Uterus (tissue), 2 donors: ENCODE measurements at regions not wholly inside any gene's neighbourhood (a gene's known extent, or its start where the extent isn't known, plus 50 kb on each side); places are given as distances from the start of the nearest gene placed in this dataset.
A peak's percentile ranks its signal among the peaks of the same experiment; 100 is the strongest.

Experiments
- POLR2A ChIP-seq, 2 donors: fragments of 450-650 bp; IDR thresholded peaks; one replicate each; pipeline ENCODE4 v1.6.1; 2016; ENCODE audit warnings: antibody characterized with exemption in 2 of 2, mild to moderate bottlenecking in 1 of 2, moderate library complexity in 1 of 2
- TF ChIP-seq, protein P1 (sequence below), 4 experiments: fragments of 200-600 bp in 2 of 4; fragments of 450-650 bp in 2 of 4; sonication (generic) in 2 of 4; IDR thresholded peaks; one replicate each; pipeline ENCODE4 v1.5.1; 2016 to 2019; ENCODE audit warnings: antibody characterized with exemption in 4 of 4, mild to moderate bottlenecking in 2 of 4, moderate library complexity in 1 of 4

DNA sequence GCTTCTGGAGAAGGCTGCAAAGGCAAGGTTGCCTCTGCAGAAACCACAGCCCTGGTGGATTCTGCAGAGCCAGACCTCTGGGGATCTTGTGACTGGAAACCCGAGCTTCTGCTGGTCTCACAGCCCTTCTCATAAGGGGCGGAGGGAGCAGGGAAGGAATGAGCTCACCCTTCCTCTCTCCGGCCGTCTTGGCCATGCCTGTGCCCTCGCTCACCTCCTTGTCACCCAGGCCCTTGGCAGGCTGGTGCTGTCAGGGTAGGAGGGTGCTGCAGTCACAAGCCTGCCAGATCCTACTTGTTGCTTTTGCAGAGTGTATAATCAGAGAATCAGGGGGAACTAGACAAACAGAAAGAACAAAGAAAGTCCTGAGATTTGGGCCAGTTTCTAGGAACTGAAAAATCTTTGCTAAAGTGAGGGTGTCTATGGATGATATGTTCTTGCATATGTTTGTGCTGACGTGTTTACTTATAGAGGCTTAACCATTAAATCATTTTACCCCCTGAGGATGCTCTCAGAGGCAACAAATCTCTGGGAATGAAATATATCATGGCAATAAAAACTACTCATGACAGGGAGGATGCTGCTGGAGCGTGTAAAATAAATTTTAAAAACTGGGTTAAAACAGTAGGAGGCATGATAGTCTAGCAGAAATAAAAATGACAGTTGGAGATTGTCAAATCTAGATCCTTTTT, 244.9 kb upstream of the SOX4 start:
- TF ChIP-seq, protein P1, sequence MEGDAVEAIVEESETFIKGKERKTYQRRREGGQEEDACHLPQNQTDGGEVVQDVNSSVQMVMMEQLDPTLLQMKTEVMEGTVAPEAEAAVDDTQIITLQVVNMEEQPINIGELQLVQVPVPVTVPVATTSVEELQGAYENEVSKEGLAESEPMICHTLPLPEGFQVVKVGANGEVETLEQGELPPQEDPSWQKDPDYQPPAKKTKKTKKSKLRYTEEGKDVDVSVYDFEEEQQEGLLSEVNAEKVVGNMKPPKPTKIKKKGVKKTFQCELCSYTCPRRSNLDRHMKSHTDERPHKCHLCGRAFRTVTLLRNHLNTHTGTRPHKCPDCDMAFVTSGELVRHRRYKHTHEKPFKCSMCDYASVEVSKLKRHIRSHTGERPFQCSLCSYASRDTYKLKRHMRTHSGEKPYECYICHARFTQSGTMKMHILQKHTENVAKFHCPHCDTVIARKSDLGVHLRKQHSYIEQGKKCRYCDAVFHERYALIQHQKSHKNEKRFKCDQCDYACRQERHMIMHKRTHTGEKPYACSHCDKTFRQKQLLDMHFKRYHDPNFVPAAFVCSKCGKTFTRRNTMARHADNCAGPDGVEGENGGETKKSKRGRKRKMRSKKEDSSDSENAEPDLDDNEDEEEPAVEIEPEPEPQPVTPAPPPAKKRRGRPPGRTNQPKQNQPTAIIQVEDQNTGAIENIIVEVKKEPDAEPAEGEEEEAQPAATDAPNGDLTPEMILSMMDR (IDR thresholded peaks at IDR 0.05): peak in 1 of 4 experiments; percentile 12
- no peak for TF ChIP-seq POLR2A (IDR thresholded peaks at IDR 0.05)
